C4-2B (cell line): ENCODE measurements at regions not wholly inside any gene's neighbourhood (a gene's known extent, or its start where the extent isn't known, plus 50 kb on each side); places are given as distances from the start of the nearest gene placed in this dataset.

ENCODE experiments used
- CTCF ChIP-seq: fragments of 450-650 bp; conservative IDR thresholded peaks from 2 replicates; pipeline ENCODE4 v1.5.1; 2017; ENCODE audit warnings: mild to moderate bottlenecking
- ZFX ChIP-seq: fragments of 450-650 bp; IDR thresholded peaks from 2 replicates; pipeline ENCODE4 v1.6.1; 2017

GRCh38 chrX:3548765-3549391 lies 164.6 kb downstream of the PRKX start:
- TF ChIP-seq CTCF (peak; percentile 30), ZFX (no peak)
